Activated B cell treated with CpG ODN at 0.5 μM for 24 hours (primary cell): ENCODE measurements at regions not wholly inside any gene's neighbourhood (a gene's known extent, or its start where the extent isn't known, plus 50 kb on each side); places are given as distances from the start of the nearest gene placed in this dataset.
"Not testable (repeated sequence)": the region's sequence is repeated elsewhere in the genome, so short reads cannot be mapped to it uniquely, and the experiment has no call there.

ENCODE experiments used
- ATAC-seq: fragments of 200-7000 bp; cut with Tn5 transposase; one replicate; pipeline ENCODE4 v1.10.0; 2021; ENCODE audit warnings: low read depth, mild to moderate bottlenecking, moderate library complexity
- CTCF ChIA-PET: fragments of 350-600 bp; sonication (Branson Sonifier 250); formaldehyde crosslinking; loops from one replicate; lab custom pipeline; 2021; ENCODE audit warnings: antibody characterized with exemption; lab: Charles Lee
- POLR2A ChIA-PET: fragments of 350-600 bp; sonication (Branson Sonifier 250); formaldehyde crosslinking; loops from one replicate; lab custom pipeline; 2021; ENCODE audit warnings: antibody characterized with exemption; lab: Charles Lee
- DNase-seq: peaks from one replicate; pipeline ENCODE4 v3.0.0; 2022
- H3K27ac Mint-ChIP-seq: one replicate; pipeline ENCODE4 v1.8.0; 2020; ENCODE audit warnings: mixed read lengths
- H3K27me3 Mint-ChIP-seq: one replicate; pipeline ENCODE4 v1.8.0; 2021; ENCODE audit warnings: mixed read lengths
- H3K36me3 Mint-ChIP-seq: one replicate; pipeline ENCODE4 v1.8.0; 2021; ENCODE audit warnings: low read depth, mixed read lengths
- H3K4me1 Mint-ChIP-seq: one replicate; pipeline ENCODE4 v1.8.0; 2021; ENCODE audit warnings: mixed read lengths
- H3K4me3 Mint-ChIP-seq: one replicate; pipeline ENCODE4 v1.8.0; 2020; ENCODE audit warnings: mild to moderate bottlenecking, mixed read lengths
- H3K9me3 Mint-ChIP-seq: one replicate; pipeline ENCODE4 v1.8.0; 2020; ENCODE audit warnings: mixed read lengths
- CTCF ChIP-seq: fragments of 200-600 bp; IDR thresholded peaks from one replicate; pipeline ENCODE4 v1.8.0; 2022; ENCODE audit warnings: antibody characterized with exemption, mild to moderate bottlenecking
- intact Hi-C: fragments of 100-400 bp; cut with micrococcal nuclease; formaldehyde crosslinking; loops from one replicate; pipeline ENCODE4 v1.15.1; 2024

GRCh38 chr12:123054371-123054770 is 73.9 kb downstream of the ARL6IP4 start:
- H3K4me1 Mint-ChIP-seq, result peaks cover 23% of the 10 kb centered on the region
- H3K36me3 Mint-ChIP-seq, result no peaks in the 10 kb centered on the region
- no peak overlapping the region for H3K27ac Mint-ChIP-seq
- H3K4me3 Mint-ChIP-seq, result no peak overlapping the region
- H3K9me3 Mint-ChIP-seq, result no peaks in the 10 kb centered on the region
- intact Hi-C loops, result no loop called here
- TF ChIP-seq CTCF, result no peak
- ChIA-PET CTCF (no interaction called here), POLR2A (no interaction called here)
- ATAC-seq, result no peak
- no peak for DNase-seq
- no peaks in the 10 kb centered on the region for H3K27me3 Mint-ChIP-seq

GRCh38 chr12:123051556-123051955 is 71.1 kb downstream of the ARL6IP4 start:
- TF ChIP-seq CTCF, result no peak
- POLR2A ChIA-PET, result no interaction called here
- no peak overlapping the region for H3K27ac Mint-ChIP-seq
- DNase-seq (no peak), ATAC-seq (no peak)
- H3K4me1 Mint-ChIP-seq, result peaks cover 11% of the 10 kb centered on the region
- H3K36me3 Mint-ChIP-seq, result no peaks in the 10 kb centered on the region
- no peak overlapping the region for H3K4me3 Mint-ChIP-seq
- intact Hi-C loops, result no loop called here
- CTCF ChIA-PET, result no interaction called here
- H3K27me3 Mint-ChIP-seq, result no peaks in the 10 kb centered on the region
- H3K9me3 Mint-ChIP-seq, result no peaks in the 10 kb centered on the region

- Mint-ChIP-seq H3K27me3 (no peaks in the 10 kb centered on the region), H3K36me3 (no peaks in the 10 kb centered on the region), H3K4me3 (no peak overlapping the region), H3K4me1 (peaks cover 11% of the 10 kb centered on the region), H3K27ac (no peak overlapping the region), H3K9me3 (no peaks in the 10 kb centered on the region)
- POLR2A ChIA-PET, result no interaction called here
- CTCF ChIA-PET, result no interaction called here
- intact Hi-C loops, result no loop called here
- DNase-seq (no peak), ATAC-seq (no peak)
- TF ChIP-seq CTCF, result no peak
Observed at GRCh38 chr12:123050913-123051312, 70.4 kb downstream of the ARL6IP4 start.

GRCh38 chr12:123050331-123050831 is 69.9 kb downstream of the ARL6IP4 start:
- intact Hi-C loops, result no loop called here
- no peaks in the 10 kb centered on the region for H3K27me3 Mint-ChIP-seq
- ChIA-PET POLR2A (no interaction called here), CTCF (no interaction called here)
- TF ChIP-seq CTCF, result no peak
- DNase-seq, result no peak
- no peak overlapping the region for H3K4me3 Mint-ChIP-seq
- H3K9me3 Mint-ChIP-seq, result no peaks in the 10 kb centered on the region
- peaks cover 11% of the 10 kb centered on the region for H3K4me1 Mint-ChIP-seq
- H3K36me3 Mint-ChIP-seq, result no peaks in the 10 kb centered on the region
- ATAC-seq, result no peak
- H3K27ac Mint-ChIP-seq, result no peak overlapping the region

- H3K27me3 Mint-ChIP-seq, result no peaks in the 10 kb centered on the region
- no peak for DNase-seq
- no peak for ATAC-seq
- H3K27ac Mint-ChIP-seq, result no peak overlapping the region
- H3K4me1 Mint-ChIP-seq, result peaks cover 11% of the 10 kb centered on the region
- no peak overlapping the region for H3K4me3 Mint-ChIP-seq
- ChIA-PET POLR2A (interaction anchor here (0.6 to 0.7 kb wide), 2 partner anchors 65 to 244 kb away, joined by 3 read pairs; no protein-coding TSS in a partner anchor), CTCF (no interaction called here)
- no peak for TF ChIP-seq CTCF
- no peaks in the 10 kb centered on the region for H3K9me3 Mint-ChIP-seq
- intact Hi-C loops, result no loop called here
- H3K36me3 Mint-ChIP-seq, result no peaks in the 10 kb centered on the region
Observed at GRCh38 chr12:123049398-123050240, 69.1 kb downstream of the ARL6IP4 start.

- intact Hi-C loops, H3K27me3 Mint-ChIP-seq, H3K27ac Mint-ChIP-seq, ATAC-seq, H3K4me3 Mint-ChIP-seq, H3K9me3 Mint-ChIP-seq, DNase-seq, H3K36me3 Mint-ChIP-seq: not testable (repeated sequence)
- ChIA-PET CTCF (interaction anchor here (2.2 kb wide), 1 partner anchor 190 kb away, joined by 13 read pairs; no protein-coding TSS in a partner anchor), POLR2A (interaction anchor here (1.0 kb wide), 1 partner anchor 9 kb away, joined by 3 read pairs; no protein-coding TSS in a partner anchor)
- H3K4me1 Mint-ChIP-seq, result peaks cover 19% of the 10 kb centered on the region
Observed at GRCh38 chr12:123047892-123048291, 67.4 kb downstream of the ARL6IP4 start.
